HEK293 (cell line): ENCODE measurements at regions not wholly inside any gene's neighbourhood (a gene's known extent, or its start where the extent isn't known, plus 50 kb on each side); places are given as distances from the start of the nearest gene placed in this dataset.
A peak's percentile ranks its signal among the peaks of the same experiment; 100 is the strongest.

Experiments used
- CTCF ChIA-PET: fragments of 350-600 bp; formaldehyde crosslinking; extraction: SDS; loops from one replicate; lab custom pipeline; 2021; ENCODE audit warnings: antibody characterized with exemption; lab: Yijun Ruan, JAX
- POLR2A ChIA-PET: fragments of 300-600 bp; formaldehyde crosslinking; extraction: SDS; loops from one replicate; lab custom pipeline; 2020; ENCODE audit warnings: antibody characterized with exemption, inconsistent platforms; lab: Yijun Ruan, JAX
- H3K27ac ChIP-seq: fragments of 200-500 bp; sonication (Bioruptor generic); 2 replicates; pipeline ENCODE4 v1.5.1; 2014; ENCODE audit warnings: low read depth, low read length, control low read depth, inconsistent platforms; ENCODE audit errors: extremely low read depth
- H3K36me3 ChIP-seq, 2 experiments: fragments of 200-500 bp in 1 of 2; sonication (Bioruptor generic) in 1 of 2; 1 replicate in 1 of 2; 2 replicates in 1 of 2; pipeline ENCODE4 v1.5.1; 2014 to 2017; ENCODE audit warnings: inconsistent platforms in 2 of 2, low read length in 2 of 2; ENCODE audit not compliant: control insufficient read depth in 2 of 2, insufficient read depth in 1 of 2
- H3K4me1 ChIP-seq: fragments of 200-500 bp; sonication (Bioruptor generic); 2 replicates; pipeline ENCODE4 v1.5.1; 2014; ENCODE audit warnings: mild to moderate bottlenecking, low read length, inconsistent platforms; ENCODE audit not compliant: control insufficient read depth, insufficient read depth
- H3K4me3 ChIP-seq: 2 replicates; pipeline ENCODE4 v1.5.1; 2011; ENCODE audit warnings: low read depth, mild to moderate bottlenecking, control low read depth, low read length, moderate library complexity
- H3K9me3 ChIP-seq: fragments of 200-500 bp; sonication (Bioruptor generic); 2 replicates; pipeline ENCODE4 v1.5.1; 2014; ENCODE audit warnings: low read depth, low read length, inconsistent platforms; ENCODE audit not compliant: control insufficient read depth, insufficient read depth
- EGR2 ChIP-seq: fragments of 450-650 bp; formaldehyde crosslinking; IDR thresholded peaks from 2 replicates; pipeline ENCODE4 v1.5.1; 2016; ENCODE audit warnings: low read depth, missing biosample characterization, missing genetic modification characterization
- SALL2 ChIP-seq: fragments of 450-650 bp; formaldehyde crosslinking; IDR thresholded peaks from 2 replicates; pipeline ENCODE4 v1.5.0; 2017; ENCODE audit warnings: missing biosample characterization, mild to moderate bottlenecking, missing genetic modification characterization, borderline replicate concordance
- ZFP41 ChIP-seq: fragments of 450-650 bp; formaldehyde crosslinking; IDR thresholded peaks from 2 replicates; pipeline ENCODE4 v1.5.1; 2016; ENCODE audit warnings: missing biosample characterization, missing genetic modification characterization, borderline replicate concordance
- ZFP69B ChIP-seq: fragments of 450-650 bp; formaldehyde crosslinking; IDR thresholded peaks from 2 replicates; pipeline ENCODE4 v1.5.1; 2016; ENCODE audit warnings: missing biosample characterization, missing genetic modification characterization
- ZIC2 ChIP-seq: fragments of 450-650 bp; formaldehyde crosslinking; IDR thresholded peaks from 2 replicates; pipeline ENCODE4 v1.5.1; 2016; ENCODE audit warnings: missing biosample characterization, missing genetic modification characterization
- ZNF10 ChIP-seq: fragments of 450-650 bp; formaldehyde crosslinking; IDR thresholded peaks from 2 replicates; pipeline ENCODE4 v1.5.1; 2017; ENCODE audit warnings: missing biosample characterization, missing genetic modification characterization
- ZNF121 ChIP-seq: fragments of 450-650 bp; formaldehyde crosslinking; IDR thresholded peaks from 2 replicates; pipeline ENCODE4 v1.5.1; 2016; ENCODE audit warnings: missing biosample characterization, missing genetic modification characterization
- ZNF155 ChIP-seq: fragments of 450-650 bp; formaldehyde crosslinking; IDR thresholded peaks from 2 replicates; pipeline ENCODE4 v1.5.1; 2016; ENCODE audit warnings: missing biosample characterization, missing genetic modification characterization
- ZNF175 ChIP-seq: fragments of 450-650 bp; formaldehyde crosslinking; IDR thresholded peaks from 2 replicates; pipeline ENCODE4 v1.5.1; 2016; ENCODE audit warnings: missing biosample characterization, missing genetic modification characterization
- ZNF2 ChIP-seq: fragments of 450-650 bp; formaldehyde crosslinking; IDR thresholded peaks from 2 replicates; pipeline ENCODE4 v1.5.1; 2016; ENCODE audit warnings: missing biosample characterization, missing genetic modification characterization
- ZNF292 ChIP-seq: fragments of 450-650 bp; formaldehyde crosslinking; IDR thresholded peaks from 2 replicates; pipeline ENCODE4 v1.5.1; 2016; ENCODE audit warnings: low read depth, missing biosample characterization, missing genetic modification characterization, borderline replicate concordance
- ZNF354C ChIP-seq: fragments of 450-650 bp; formaldehyde crosslinking; IDR thresholded peaks from 2 replicates; pipeline ENCODE4 v1.5.1; 2016; ENCODE audit warnings: missing biosample characterization, missing genetic modification characterization, low read depth, borderline replicate concordance
- ZNF426 ChIP-seq: fragments of 450-650 bp; formaldehyde crosslinking; IDR thresholded peaks from 2 replicates; pipeline ENCODE4 v1.5.1; 2017; ENCODE audit warnings: missing biosample characterization, missing genetic modification characterization, mild to moderate bottlenecking, inconsistent platforms, moderate library complexity
- ZNF514 ChIP-seq: fragments of 450-650 bp; formaldehyde crosslinking; IDR thresholded peaks from 2 replicates; pipeline ENCODE4 v1.5.1; 2016; ENCODE audit warnings: missing biosample characterization, missing genetic modification characterization
- ZNF518A ChIP-seq: fragments of 450-650 bp; formaldehyde crosslinking; conservative IDR thresholded peaks from 2 replicates; pipeline ENCODE4 v1.5.1; 2016; ENCODE audit warnings: low read depth, missing biosample characterization, missing genetic modification characterization
- ZNF529 ChIP-seq: fragments of 450-650 bp; formaldehyde crosslinking; IDR thresholded peaks from 2 replicates; pipeline ENCODE4 v1.5.1; 2017; ENCODE audit warnings: missing genetic modification characterization, missing biosample characterization; ENCODE audit not compliant: insufficient replicate concordance
- ZNF610 ChIP-seq: fragments of 450-650 bp; formaldehyde crosslinking; IDR thresholded peaks from 2 replicates; pipeline ENCODE4 v1.5.1; 2016; ENCODE audit warnings: missing biosample characterization, missing genetic modification characterization, borderline replicate concordance
- ZNF670 ChIP-seq: fragments of 450-650 bp; formaldehyde crosslinking; IDR thresholded peaks from 2 replicates; pipeline ENCODE4 v1.5.1; 2016; ENCODE audit warnings: missing biosample characterization, missing genetic modification characterization, low read depth
- ZNF777 ChIP-seq: fragments of 450-650 bp; formaldehyde crosslinking; IDR thresholded peaks from 2 replicates; pipeline ENCODE4 v1.5.1; 2017; ENCODE audit warnings: missing biosample characterization, missing genetic modification characterization, borderline replicate concordance
- ZXDB ChIP-seq: fragments of 450-650 bp; formaldehyde crosslinking; IDR thresholded peaks from 2 replicates; pipeline ENCODE4 v1.5.1; 2016; ENCODE audit warnings: missing biosample characterization, missing genetic modification characterization
- TF ChIP-seq, protein P1 (sequence below): fragments of 450-650 bp; formaldehyde crosslinking; IDR thresholded peaks from 2 replicates; pipeline ENCODE4 v1.5.1; 2016; ENCODE audit warnings: missing biosample characterization, missing genetic modification characterization
- TF ChIP-seq, protein P2 (sequence below): fragments of 450-650 bp; formaldehyde crosslinking; IDR thresholded peaks from 2 replicates; pipeline ENCODE4 v1.5.1; 2016; ENCODE audit warnings: missing biosample characterization, missing genetic modification characterization, low read depth
- TF ChIP-seq, protein P3 (sequence below): fragments of 450-650 bp; formaldehyde crosslinking; IDR thresholded peaks from 2 replicates; pipeline ENCODE4 v1.5.1; 2017; ENCODE audit warnings: missing biosample characterization, missing genetic modification characterization

- H3K9me3 ChIP-seq = no peaks in the 10 kb centered on the region
- ChIA-PET CTCF (interaction anchor here (0.7 kb wide), 1 partner anchor 120 kb away, joined by 3 read pairs; no protein-coding TSS in a partner anchor), POLR2A (no interaction called here)
Observed at GRCh38 chr11:35057926-35058668, 80.9 kb upstream of the CD44 start.

DNA sequence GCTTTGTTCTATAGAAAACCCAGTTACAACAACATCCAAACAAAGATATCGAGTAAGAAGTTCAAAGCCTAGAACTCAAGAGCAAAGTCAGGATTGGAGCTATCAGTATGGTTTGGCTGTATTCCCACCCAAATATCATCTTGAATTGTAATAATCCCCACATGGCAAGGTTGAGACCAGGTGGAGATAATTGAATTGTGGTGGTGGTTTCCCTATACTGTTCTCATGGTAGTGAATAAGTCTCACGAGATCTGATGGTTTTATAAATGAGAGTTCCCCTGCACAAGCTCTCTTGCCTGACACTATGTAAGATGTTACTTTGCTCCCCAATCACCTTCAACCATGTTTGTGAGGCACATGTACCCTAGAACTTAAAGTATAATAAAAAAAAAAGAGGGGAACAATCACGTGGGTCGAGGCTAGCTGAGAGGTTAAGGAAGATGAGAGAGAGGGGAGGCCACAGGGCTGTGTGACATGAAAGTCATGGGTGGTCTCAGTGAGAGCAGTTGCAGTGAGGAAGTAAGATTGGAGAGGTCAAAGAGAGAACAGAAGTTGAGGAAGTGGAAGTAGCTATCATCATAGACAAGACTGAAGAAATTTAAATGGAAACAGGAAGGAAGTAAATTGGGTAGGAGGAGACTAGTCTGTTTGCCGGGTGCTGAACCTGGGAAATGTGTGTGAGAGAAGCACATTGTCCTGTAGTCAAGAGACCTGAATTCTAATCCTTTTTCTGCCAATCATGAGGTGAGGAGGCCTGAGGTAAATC is 80.1 kb upstream of the CD44 start:
- no peaks in the 10 kb centered on the region for H3K4me1 ChIP-seq
- CTCF ChIA-PET = interaction anchor here (0.7 kb wide), 2 partner anchors 11 to 119 kb away, joined by 3 to 5 read pairs; no protein-coding TSS in a partner anchor
- no peak overlapping the region for H3K4me3 ChIP-seq
- no peak overlapping the region for H3K27ac ChIP-seq
- H3K36me3 ChIP-seq = no peaks in the 10 kb centered on the region
- H3K9me3 ChIP-seq = no peaks in the 10 kb centered on the region
- TF ChIP-seq, protein P1, sequence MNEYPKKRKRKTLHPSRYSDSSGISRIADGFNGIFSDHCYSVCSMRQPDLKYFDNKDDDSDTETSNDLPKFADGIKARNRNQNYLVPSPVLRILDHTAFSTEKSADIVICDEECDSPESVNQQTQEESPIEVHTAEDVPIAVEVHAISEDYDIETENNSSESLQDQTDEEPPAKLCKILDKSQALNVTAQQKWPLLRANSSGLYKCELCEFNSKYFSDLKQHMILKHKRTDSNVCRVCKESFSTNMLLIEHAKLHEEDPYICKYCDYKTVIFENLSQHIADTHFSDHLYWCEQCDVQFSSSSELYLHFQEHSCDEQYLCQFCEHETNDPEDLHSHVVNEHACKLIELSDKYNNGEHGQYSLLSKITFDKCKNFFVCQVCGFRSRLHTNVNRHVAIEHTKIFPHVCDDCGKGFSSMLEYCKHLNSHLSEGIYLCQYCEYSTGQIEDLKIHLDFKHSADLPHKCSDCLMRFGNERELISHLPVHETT (tag by site-specific recombination) = no peak
- no peak for TF ChIP-seq ZNF10 (tag by site-specific recombination)
- TF ChIP-seq SALL2 (tag by site-specific recombination) = no peak
- TF ChIP-seq, protein P2, sequence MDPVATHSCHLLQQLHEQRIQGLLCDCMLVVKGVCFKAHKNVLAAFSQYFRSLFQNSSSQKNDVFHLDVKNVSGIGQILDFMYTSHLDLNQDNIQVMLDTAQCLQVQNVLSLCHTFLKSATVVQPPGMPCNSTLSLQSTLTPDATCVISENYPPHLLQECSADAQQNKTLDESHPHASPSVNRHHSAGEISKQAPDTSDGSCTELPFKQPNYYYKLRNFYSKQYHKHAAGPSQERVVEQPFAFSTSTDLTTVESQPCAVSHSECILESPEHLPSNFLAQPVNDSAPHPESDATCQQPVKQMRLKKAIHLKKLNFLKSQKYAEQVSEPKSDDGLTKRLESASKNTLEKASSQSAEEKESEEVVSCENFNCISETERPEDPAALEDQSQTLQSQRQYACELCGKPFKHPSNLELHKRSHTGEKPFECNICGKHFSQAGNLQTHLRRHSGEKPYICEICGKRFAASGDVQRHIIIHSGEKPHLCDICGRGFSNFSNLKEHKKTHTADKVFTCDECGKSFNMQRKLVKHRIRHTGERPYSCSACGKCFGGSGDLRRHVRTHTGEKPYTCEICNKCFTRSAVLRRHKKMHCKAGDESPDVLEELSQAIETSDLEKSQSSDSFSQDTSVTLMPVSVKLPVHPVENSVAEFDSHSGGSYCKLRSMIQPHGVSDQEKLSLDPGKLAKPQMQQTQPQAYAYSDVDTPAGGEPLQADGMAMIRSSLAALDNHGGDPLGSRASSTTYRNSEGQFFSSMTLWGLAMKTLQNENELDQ (tag by site-specific recombination) = no peak
- TF ChIP-seq ZNF354C (tag by site-specific recombination) = no peak
- TF ChIP-seq ZNF518A (tag by site-specific recombination) = no peak
- TF ChIP-seq ZNF670 = no peak
- TF ChIP-seq ZNF2 (tag by site-specific recombination) = no peak
- TF ChIP-seq ZFP69B (tag by site-specific recombination) = no peak
- no peak for TF ChIP-seq EGR2 (tag by site-specific recombination)
- TF ChIP-seq ZNF426 = no peak
- TF ChIP-seq ZNF514 (tag by site-specific recombination) = no peak
- TF ChIP-seq ZNF529 (tag by site-specific recombination) = no peak
- TF ChIP-seq ZNF155 (tag by site-specific recombination) = no peak
- no peak for TF ChIP-seq ZXDB (tag by site-specific recombination)
- TF ChIP-seq ZNF121 (tag by site-specific recombination) = no peak
- TF ChIP-seq ZFP41 = no peak
- no peak for TF ChIP-seq ZNF610 (tag by site-specific recombination)
- TF ChIP-seq, protein P3, sequence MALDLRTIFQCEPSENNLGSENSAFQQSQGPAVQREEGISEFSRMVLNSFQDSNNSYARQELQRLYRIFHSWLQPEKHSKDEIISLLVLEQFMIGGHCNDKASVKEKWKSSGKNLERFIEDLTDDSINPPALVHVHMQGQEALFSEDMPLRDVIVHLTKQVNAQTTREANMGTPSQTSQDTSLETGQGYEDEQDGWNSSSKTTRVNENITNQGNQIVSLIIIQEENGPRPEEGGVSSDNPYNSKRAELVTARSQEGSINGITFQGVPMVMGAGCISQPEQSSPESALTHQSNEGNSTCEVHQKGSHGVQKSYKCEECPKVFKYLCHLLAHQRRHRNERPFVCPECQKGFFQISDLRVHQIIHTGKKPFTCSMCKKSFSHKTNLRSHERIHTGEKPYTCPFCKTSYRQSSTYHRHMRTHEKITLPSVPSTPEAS (tag by site-specific recombination) = no peak
- POLR2A ChIA-PET = no interaction called here

More at GRCh38 chr11:35057926-35058668, 80.9 kb upstream of the CD44 start:
- H3K27ac ChIP-seq = no peak overlapping the region
- no peaks in the 10 kb centered on the region for H3K36me3 ChIP-seq
- H3K4me1 ChIP-seq = no peaks in the 10 kb centered on the region
- TF ChIP-seq ZNF175 (tag by site-specific recombination) = no peak
- no peak for TF ChIP-seq ZNF777 (tag by site-specific recombination)
- TF ChIP-seq ZNF514 (tag by site-specific recombination) = no peak
- TF ChIP-seq ZIC2 = peak; percentile 20; the same call in 1 of the 2 replicates
- no peak for TF ChIP-seq ZNF292 (tag by site-specific recombination)
- TF ChIP-seq, all 188 proteins: peak for 1
- no peak overlapping the region for H3K4me3 ChIP-seq
